NCI-H1105 treated with DMSO at 0.1 percent for 48 hours (cell line): ENCODE measurements at regions not wholly inside any gene's neighbourhood (a gene's known extent, or its start where the extent isn't known, plus 50 kb on each side); places are given as distances from the start of the nearest gene placed in this dataset.

Experiments
- DNase-seq: peaks from one replicate; lab custom pipeline; 2025; lab: John Stamatoyannopoulos, UW

- no peak for DNase-seq
Measured at GRCh38 chr2:14533131-14533757, 99.3 kb upstream of the LRATD1 start.

DNA sequence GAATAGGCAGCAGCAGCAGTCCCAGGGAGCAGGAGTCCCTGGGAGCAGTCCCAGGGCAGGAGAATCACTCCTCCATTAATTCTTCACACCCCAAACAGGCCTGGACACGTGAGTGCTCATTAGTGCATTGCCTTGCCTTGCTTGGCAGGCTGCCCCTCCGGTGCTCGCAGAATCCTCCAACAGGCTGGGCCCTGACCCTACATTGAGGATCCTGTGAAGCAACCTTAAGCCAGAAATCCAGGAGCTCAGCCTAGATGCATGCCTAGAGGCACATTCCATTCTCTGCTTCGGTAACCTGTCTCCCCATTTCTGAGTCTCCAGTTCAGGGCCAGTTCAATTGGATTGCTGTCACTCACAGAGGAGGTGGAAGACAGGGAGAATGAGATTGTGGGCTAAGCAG, 97.4 kb upstream of the LRATD1 start:
- peak; percentile 19 for DNase-seq

- DNase-seq: no peak
Measured at GRCh38 chr2:14536976-14537375, 95.5 kb upstream of the LRATD1 start.

DNA sequence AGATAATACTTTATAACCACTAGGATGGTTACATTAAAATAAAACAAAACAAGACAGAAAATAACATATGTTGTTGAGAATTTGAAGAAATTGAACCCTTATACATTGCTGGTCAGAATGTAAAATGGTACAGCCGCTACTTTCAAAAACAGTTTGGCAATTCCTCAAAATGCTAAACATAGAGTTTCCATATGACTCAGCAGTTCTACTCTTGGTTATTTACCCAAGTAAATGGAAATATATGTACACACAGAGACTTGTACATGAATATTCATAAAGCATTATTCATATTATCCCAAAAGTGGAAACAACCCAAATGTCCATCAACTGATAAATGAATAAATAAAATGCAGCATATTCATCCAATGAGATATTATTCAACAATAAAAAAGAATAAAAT, 92.5 kb upstream of the LRATD1 start:
- no peak for DNase-seq

DNA sequence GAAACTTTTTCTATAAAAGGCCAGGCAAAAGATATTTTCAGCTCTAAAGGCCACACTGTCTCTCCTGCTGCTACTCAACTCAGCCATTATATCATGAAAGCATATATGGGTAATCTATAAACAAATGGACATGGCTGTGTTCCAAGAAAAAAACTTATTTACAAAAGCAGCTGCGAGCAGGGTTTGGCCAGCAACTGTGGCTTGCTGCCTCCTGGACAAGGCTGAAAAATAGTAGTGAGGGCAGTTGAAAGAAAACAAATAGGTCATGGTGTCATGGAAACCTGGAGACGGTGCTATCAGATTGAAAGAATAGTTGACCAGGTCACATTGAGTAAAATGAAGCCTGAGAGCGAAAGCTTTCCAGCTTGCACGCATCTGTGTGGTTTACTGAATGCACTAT, 89.2 kb upstream of the LRATD1 start:
- DNase-seq: peak; percentile 55

GRCh38 chr2:14544247-14544646, 88.3 kb upstream of the LRATD1 start:
- no peak for DNase-seq

DNA sequence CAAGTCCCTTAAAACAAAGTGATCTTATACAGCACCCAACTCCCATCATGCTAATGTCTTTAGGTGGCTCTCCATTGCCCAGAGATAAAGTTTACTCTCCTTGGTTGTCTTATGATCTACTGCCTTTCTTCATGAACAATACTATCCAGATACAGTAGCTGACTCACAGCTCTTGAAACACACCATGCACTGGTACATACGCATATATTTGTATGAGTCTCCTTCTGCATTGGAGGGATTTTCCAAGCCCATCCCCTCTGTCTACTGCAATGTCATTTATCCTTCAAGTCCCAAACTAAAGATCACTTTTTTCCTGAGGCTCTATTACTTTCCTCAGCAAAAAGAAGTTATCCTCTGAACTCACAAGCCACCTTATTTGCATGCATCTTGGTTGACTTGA, 84.7 kb upstream of the LRATD1 start:
- no peak for DNase-seq

- DNase-seq: no peak
Measured at GRCh38 chr2:14550658-14551057, 81.9 kb upstream of the LRATD1 start.

GRCh38 chr2:14551069-14551468, 81.4 kb upstream of the LRATD1 start:
- DNase-seq: no peak

GRCh38 chr2:14552286-14552685, 80.2 kb upstream of the LRATD1 start:
- DNase-seq: no peak

DNA sequence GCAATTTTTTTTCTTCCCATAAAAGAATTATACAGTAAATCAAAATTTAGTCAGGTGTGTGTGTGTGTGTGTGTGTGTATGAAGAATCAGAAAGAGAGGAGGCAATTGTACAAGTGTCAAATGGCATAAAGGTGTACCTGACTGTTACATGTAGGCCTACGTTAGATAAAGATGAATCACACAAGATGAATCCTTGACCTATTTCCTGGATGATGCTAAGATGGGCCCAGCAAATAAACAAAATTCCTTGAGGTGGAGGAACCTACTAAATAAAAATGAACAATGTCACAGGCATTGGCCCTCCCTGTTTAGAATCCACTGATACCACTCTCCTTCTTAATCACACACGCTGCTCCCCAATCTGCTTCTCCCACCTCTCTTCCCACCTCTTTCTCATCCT, 79.7 kb upstream of the LRATD1 start:
- no peak for DNase-seq

DNA sequence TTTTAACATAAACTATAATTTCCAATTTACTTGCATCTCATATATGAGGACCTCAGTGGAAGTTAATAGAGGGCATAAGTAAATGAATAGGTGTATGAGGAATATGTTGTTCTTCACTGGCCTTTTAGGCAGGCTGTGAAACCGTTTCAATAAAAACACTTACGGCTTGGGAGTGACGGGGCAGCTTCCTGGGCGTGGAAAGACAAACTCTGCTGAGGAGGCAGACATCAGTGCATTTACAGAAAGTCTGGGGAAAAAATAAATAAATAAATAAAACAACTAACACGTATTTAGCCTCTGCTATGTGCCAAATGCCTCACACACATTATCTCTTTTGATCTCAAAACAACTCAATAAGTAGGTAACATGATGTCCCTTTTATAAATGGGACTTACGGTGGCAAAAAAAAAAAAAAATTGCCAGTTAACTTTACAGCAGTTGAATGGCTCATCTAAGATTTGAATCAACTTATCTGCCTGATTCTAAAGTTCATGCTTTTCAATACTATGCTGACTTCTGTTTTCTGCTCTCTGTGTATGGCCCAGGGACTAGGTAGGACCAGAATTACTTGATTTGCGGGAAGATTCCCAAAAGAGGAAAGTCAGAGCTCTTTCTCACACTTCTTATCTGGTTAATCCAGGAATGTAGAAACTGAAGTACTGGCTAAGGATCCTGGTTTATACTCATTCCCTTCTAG, 77.5 kb upstream of the LRATD1 start:
- DNase-seq: no peak

DNA sequence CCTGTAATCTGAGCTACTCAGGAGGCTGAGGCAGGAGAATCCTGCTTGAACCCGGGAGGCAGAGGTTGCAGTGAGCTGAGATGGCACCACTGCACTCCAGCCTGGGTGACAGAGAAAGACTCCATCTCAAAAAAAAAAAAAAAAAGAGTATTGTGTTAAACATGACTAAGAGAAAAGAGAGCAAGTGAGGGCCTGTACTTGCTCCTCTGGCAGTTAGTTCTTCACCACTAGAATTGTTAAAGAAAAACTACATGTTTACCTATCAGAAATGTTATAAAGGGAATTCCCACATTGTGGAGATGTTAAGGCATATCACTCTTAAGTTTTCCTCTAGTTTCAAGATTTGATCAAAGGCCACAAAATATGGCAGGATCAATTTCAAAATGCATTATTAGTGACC, 75.4 kb upstream of the LRATD1 start:
- no peak for DNase-seq

DNA sequence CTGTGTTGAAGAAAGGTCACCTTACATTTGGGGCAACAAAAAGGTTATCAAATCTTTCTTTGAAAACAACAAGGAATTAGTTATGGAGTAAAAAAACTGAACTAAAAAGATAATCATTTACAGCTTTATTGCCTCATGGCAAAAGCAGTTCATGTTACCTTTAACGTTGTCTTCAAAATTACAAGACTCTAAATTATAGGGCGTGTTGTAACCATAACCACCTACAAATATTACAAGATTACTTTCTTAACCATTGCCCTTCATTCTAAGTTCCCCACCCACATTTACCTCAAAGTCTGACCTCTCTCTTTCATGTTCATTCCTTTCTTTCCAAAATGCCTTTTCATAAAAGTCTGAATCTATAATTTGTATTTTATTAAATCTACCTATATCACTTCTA, 74.6 kb upstream of the LRATD1 start:
- DNase-seq: no peak

- no peak for DNase-seq
Measured at GRCh38 chr2:14558335-14558919, 74.1 kb upstream of the LRATD1 start.

DNA sequence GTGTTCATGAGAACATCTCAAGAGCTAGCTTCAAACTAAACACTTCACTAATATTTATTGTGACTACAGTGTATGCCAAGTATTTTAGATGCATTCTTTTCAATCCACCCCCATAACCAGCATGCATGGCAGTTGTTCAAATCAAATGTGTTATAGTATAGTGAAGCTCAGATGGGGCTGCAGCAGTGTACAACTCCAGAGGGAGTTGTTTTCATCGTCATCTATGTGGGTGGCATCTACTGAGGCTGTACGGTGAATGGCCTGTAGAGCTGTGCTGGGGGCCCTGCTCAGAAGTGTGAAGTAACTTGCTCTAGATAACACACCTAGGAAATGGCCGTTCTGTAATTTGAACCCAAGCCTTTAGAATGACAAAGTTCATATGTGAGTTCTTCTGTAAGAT, 71.8 kb upstream of the LRATD1 start:
- DNase-seq: no peak

GRCh38 chr2:14563324-14563723, 69.2 kb upstream of the LRATD1 start:
- no peak for DNase-seq

DNA sequence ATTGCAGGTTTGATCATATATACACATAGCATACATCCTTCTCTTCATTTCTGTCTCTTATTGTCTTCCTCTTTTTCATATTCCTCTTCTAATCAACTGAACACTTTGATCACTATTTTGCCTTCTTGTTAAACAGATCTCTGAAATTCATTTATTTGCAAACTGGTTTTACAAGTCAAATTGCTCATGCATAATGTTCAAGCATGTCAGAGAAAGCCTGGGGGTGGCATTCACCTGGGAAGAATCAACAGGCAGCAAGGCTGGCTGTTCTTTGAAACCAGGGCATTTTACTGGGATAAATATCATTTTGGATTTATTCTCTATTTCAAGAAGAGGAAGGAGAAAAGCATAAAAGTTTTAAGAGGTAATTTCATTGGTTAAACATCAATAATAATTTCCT, 66.9 kb upstream of the LRATD1 start:
- no peak for DNase-seq

- no peak for DNase-seq
Measured at GRCh38 chr2:14567561-14567960, 65.0 kb upstream of the LRATD1 start.

DNA sequence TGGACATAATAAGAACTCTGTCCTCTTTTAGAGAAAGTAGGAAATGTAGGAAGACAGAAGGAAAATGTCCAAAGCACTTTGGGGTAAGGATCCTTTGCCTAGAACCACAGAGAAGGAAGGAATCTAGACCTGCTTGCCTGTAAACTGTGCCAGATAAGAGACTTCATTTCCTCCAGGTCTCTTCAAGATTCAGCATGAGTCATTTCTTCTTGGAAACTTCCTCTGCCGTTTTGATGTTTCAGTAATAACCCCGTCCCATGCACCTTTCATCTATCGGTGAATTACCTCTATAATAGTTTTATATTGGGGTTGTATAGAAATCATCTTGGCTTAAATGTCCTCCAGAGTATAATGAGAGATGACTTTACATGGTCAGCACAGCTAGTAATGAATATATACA, 63.2 kb upstream of the LRATD1 start:
- DNase-seq: no peak

DNA sequence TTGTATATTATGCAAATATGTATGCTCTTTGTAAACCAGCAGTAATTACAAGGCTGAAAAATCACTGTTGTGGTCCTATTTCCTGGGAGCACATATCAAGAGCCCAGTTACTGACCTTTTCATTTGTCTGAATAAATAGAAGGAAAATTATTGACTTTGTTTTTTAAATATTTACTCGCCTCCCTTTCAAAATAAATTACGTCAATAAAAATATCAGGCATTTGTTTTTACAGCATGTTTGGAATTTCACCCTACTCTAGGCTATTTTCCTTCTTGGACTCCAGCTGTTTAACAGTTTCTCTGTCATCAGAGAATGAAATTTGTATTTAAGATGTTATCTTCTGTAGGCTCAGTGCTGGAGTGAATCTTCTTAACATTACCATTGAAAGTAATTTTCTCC, 59.9 kb upstream of the LRATD1 start:
- no peak for DNase-seq

DNA sequence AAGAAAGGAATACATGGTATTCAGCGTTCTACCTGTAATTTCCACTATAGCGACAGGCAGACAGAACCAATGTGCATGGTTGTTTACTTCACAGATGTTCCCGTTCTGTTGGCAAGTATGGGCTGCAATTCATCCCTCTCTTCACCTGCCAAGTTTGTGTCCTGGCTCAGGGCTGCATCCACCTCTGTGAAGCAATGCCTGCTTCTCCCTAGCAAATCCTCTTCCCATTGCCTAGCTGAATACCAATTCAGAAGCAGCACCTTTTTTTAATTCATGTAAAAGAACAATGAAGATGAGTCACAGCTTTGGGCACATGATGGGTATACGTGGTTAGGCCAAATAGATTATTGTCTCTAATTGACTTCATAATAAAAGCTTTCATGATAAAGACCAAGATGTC, 54.7 kb upstream of the LRATD1 start:
- DNase-seq: no peak
